HG03439 (cell line): ENCODE measurements at regions not wholly inside any gene's neighbourhood (a gene's known extent, or its start where the extent isn't known, plus 50 kb on each side); places are given as distances from the start of the nearest gene placed in this dataset.

ENCODE experiments used
- ATAC-seq: cut with Tn5 transposase; IDR thresholded peaks from one replicate; pipeline ENCODE4 v1.9.1; 2021; ENCODE audit warnings: mild to moderate bottlenecking, moderate library complexity; ENCODE audit not compliant: unreplicated experiment

GRCh38 chr2:107285621-107286299 is 399.8 kb upstream of the ST6GAL2 start:
- ATAC-seq = no peak

- no peak for ATAC-seq
Measured at GRCh38 chr2:107290041-107290440, 404.1 kb upstream of the ST6GAL2 start.

- ATAC-seq = no peak
Measured at GRCh38 chr2:107303964-107304363, 418.0 kb upstream of the ST6GAL2 start.

- ATAC-seq = no peak
Measured at GRCh38 chr2:107305966-107306365, 420.0 kb upstream of the ST6GAL2 start.

- no peak for ATAC-seq
Measured at GRCh38 chr2:107306881-107307280, 420.9 kb upstream of the ST6GAL2 start.

GRCh38 chr2:107308835-107309234 is 422.9 kb upstream of the ST6GAL2 start:
- no peak for ATAC-seq

GRCh38 chr2:107312240-107312639 is 426.3 kb upstream of the ST6GAL2 start:
- ATAC-seq = no peak

GRCh38 chr2:107313316-107313715 is 427.3 kb upstream of the ST6GAL2 start:
- ATAC-seq = no peak

- ATAC-seq = no peak
Measured at GRCh38 chr2:107320881-107321280, 434.9 kb upstream of the ST6GAL2 start.

- no peak for ATAC-seq
Measured at GRCh38 chr2:107322416-107322815, 436.4 kb upstream of the ST6GAL2 start.

- no peak for ATAC-seq
Measured at GRCh38 chr2:107323946-107324565, 438.1 kb upstream of the ST6GAL2 start.

GRCh38 chr2:107325981-107326786 is 440.2 kb upstream of the ST6GAL2 start:
- no peak for ATAC-seq

- ATAC-seq = no peak
Measured at GRCh38 chr2:107334306-107334705, 448.3 kb upstream of the ST6GAL2 start.

- no peak for ATAC-seq
Measured at GRCh38 chr2:107336526-107336925, 450.6 kb upstream of the ST6GAL2 start.

GRCh38 chr2:107337209-107337898 is 451.4 kb upstream of the ST6GAL2 start:
- ATAC-seq = no peak

- ATAC-seq = no peak
Measured at GRCh38 chr2:107338059-107338458, 452.1 kb upstream of the ST6GAL2 start.

- no peak for ATAC-seq
Measured at GRCh38 chr2:107338571-107338970, 452.6 kb upstream of the ST6GAL2 start.

- ATAC-seq = no peak
Measured at GRCh38 chr2:107340955-107341354, 455.0 kb upstream of the ST6GAL2 start.

- no peak for ATAC-seq
Measured at GRCh38 chr2:107349329-107349728, 463.4 kb upstream of the ST6GAL2 start.

GRCh38 chr2:107354175-107354574 is 468.2 kb upstream of the ST6GAL2 start:
- no peak for ATAC-seq

- no peak for ATAC-seq
Measured at GRCh38 chr2:107358362-107358761, 468.3 kb upstream of the RGPD4 start.
